ENCODE measurements at regions not wholly inside any gene's neighbourhood (a gene's known extent, or its start where the extent isn't known, plus 50 kb on each side); places are given as distances from the start of the nearest gene placed in this dataset.

GRCh38 chr9:81073821-81074220 is 615.5 kb downstream of the TLE1 start:
- H2BK15ac ChIP-seq (ENCODE audit: low read depth, low read length), result no peak overlapping the region
- H3K9ac ChIP-seq (ENCODE audit: extremely low read depth, insufficient read length, low read length), result no peak overlapping the region
- Mint-ChIP-seq H3K36me3 (ENCODE audit: insufficient read depth in 1 of 3, low read depth in 3 of 3) (no peaks in the 10 kb centered on the region), H3K27me3 (ENCODE audit: low read depth) (no peaks in the 10 kb centered on the region), H3K4me3 (no peak overlapping the region), H3K27ac (no peak overlapping the region), H3K9me3 (no peaks in the 10 kb centered on the region), H3K4me1 (no peaks in the 10 kb centered on the region)
- TF ChIP-seq, protein P1, sequence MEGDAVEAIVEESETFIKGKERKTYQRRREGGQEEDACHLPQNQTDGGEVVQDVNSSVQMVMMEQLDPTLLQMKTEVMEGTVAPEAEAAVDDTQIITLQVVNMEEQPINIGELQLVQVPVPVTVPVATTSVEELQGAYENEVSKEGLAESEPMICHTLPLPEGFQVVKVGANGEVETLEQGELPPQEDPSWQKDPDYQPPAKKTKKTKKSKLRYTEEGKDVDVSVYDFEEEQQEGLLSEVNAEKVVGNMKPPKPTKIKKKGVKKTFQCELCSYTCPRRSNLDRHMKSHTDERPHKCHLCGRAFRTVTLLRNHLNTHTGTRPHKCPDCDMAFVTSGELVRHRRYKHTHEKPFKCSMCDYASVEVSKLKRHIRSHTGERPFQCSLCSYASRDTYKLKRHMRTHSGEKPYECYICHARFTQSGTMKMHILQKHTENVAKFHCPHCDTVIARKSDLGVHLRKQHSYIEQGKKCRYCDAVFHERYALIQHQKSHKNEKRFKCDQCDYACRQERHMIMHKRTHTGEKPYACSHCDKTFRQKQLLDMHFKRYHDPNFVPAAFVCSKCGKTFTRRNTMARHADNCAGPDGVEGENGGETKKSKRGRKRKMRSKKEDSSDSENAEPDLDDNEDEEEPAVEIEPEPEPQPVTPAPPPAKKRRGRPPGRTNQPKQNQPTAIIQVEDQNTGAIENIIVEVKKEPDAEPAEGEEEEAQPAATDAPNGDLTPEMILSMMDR (conservative IDR thresholded peaks at IDR 0.05), result no peak
- no peaks in the 10 kb centered on the region for H3K79me1 ChIP-seq (ENCODE audit: insufficient read depth, low read depth, low read length, poor library complexity, severe bottlenecking)
- WGBS (ENCODE audit: extremely low coverage, insufficient read length, low lambda C conversion rate), result no CpG with 5 or more reads among the region's 4 CpGs
- H3K79me2 ChIP-seq (ENCODE audit: insufficient read depth, low read length), result no peaks in the 10 kb centered on the region
- no peak for DNase-seq
- H2BK12ac ChIP-seq (ENCODE audit: insufficient read length, low read depth, low read length), result no peak overlapping the region
- no peak overlapping the region for H3K27ac ChIP-seq (ENCODE audit: insufficient read length, low read depth, low read length)
- no peak overlapping the region for H2BK5ac ChIP-seq (ENCODE audit: insufficient read length, low read length)
- H3K14ac ChIP-seq (ENCODE audit: insufficient read depth, low read length), result no peak overlapping the region
- H2AK5ac ChIP-seq (ENCODE audit: insufficient read length, low read length), result no peak overlapping the region
- no peaks in the 10 kb centered on the region for H4K20me1 ChIP-seq (ENCODE audit: control insufficient read depth, insufficient read depth, insufficient read length)
- no peak overlapping the region for H4K91ac ChIP-seq (ENCODE audit: insufficient read length, low read depth, low read length)
- H3K23me2 ChIP-seq (ENCODE audit: insufficient read length, low read depth, low read length, poor library complexity, severe bottlenecking), result no peaks in the 10 kb centered on the region
- no peak overlapping the region for H3K56ac ChIP-seq (ENCODE audit: insufficient read length, low read depth, low read length)
- no peak overlapping the region for H2AFZ ChIP-seq (ENCODE audit: low read length)
- H2BK120ac ChIP-seq (ENCODE audit: low read depth, low read length, poor library complexity, severe bottlenecking), result no peak overlapping the region
- H3K9me3 ChIP-seq (ENCODE audit: control insufficient read depth, low read depth, low read length), result no peaks in the 10 kb centered on the region
- H3K4ac ChIP-seq (ENCODE audit: low read depth, low read length), result no peak overlapping the region
- no peak overlapping the region for H3K23ac ChIP-seq (ENCODE audit: insufficient read length, low read depth, low read length)
- no peak overlapping the region for H4K8ac ChIP-seq (replicated peaks; ENCODE audit: insufficient read length, low read depth, low read length)
- H2BK20ac ChIP-seq (ENCODE audit: low read depth, low read length, poor library complexity, severe bottlenecking), result no peak overlapping the region
- no peaks in the 10 kb centered on the region for H3K27me3 ChIP-seq (ENCODE audit: insufficient read depth, low read length)
- H3T11ph ChIP-seq (ENCODE audit: low read length), result no peak overlapping the region
- H4K5ac ChIP-seq (ENCODE audit: insufficient read length, low read depth, low read length), result no peak overlapping the region
- no peak overlapping the region for H3K4me2 ChIP-seq (ENCODE audit: insufficient read depth, insufficient read length, low read length)
- no peaks in the 10 kb centered on the region for H3K4me1 ChIP-seq (ENCODE audit: insufficient read depth, low read length)
- H3K18ac ChIP-seq (ENCODE audit: insufficient read length, low read depth, low read length), result no peak overlapping the region

All from H9 (cell line).